ENCODE measurements at regions not wholly inside any gene's neighbourhood (a gene's known extent, or its start where the extent isn't known, plus 50 kb on each side); places are given as distances from the start of the nearest gene placed in this dataset.

DNA sequence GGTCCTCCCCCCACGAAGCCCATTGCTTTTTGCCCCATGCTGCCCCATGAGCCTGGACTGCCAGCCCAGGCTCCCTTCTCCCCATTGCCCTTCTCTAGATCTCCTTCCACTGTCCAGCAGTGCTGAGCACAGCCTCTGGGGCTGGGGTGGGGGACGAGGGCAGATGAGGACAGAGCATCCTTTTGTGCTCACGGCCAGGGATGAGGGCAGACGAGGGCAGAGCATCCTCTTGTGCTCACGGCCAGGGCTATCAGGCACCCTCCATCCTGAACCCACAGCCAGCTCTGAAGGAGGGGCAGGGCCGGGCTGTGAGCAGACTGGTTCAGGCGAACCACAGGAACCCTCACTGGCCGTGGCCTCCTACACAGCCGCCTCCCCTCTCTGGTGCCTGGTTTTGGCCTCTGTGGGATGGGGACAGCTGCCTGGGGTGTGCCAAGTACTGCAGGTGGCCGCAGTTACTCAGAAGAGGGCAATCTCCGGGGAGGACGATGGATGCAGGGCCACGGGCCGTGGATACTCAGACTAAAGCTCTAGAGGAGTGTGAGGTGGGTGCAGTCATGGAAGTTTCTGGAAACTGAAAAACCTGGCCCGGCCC is 1258.8 kb downstream of the BRD1 start:
- TF ChIP-seq, protein P1, sequence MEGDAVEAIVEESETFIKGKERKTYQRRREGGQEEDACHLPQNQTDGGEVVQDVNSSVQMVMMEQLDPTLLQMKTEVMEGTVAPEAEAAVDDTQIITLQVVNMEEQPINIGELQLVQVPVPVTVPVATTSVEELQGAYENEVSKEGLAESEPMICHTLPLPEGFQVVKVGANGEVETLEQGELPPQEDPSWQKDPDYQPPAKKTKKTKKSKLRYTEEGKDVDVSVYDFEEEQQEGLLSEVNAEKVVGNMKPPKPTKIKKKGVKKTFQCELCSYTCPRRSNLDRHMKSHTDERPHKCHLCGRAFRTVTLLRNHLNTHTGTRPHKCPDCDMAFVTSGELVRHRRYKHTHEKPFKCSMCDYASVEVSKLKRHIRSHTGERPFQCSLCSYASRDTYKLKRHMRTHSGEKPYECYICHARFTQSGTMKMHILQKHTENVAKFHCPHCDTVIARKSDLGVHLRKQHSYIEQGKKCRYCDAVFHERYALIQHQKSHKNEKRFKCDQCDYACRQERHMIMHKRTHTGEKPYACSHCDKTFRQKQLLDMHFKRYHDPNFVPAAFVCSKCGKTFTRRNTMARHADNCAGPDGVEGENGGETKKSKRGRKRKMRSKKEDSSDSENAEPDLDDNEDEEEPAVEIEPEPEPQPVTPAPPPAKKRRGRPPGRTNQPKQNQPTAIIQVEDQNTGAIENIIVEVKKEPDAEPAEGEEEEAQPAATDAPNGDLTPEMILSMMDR (IDR thresholded peaks at IDR 0.05): no peak
- TF ChIP-seq POLR2A (IDR thresholded peaks at IDR 0.05): no peak

Measured in heart left ventricle (tissue), 13 donors.